ENCODE measurements at regions not wholly inside any gene's neighbourhood (a gene's known extent, or its start where the extent isn't known, plus 50 kb on each side); places are given as distances from the start of the nearest gene placed in this dataset.

- DNase-seq: no peak
Measured at GRCh38 chr4:155548173-155548572, 118.5 kb upstream of the GUCY1A1 start.

DNA sequence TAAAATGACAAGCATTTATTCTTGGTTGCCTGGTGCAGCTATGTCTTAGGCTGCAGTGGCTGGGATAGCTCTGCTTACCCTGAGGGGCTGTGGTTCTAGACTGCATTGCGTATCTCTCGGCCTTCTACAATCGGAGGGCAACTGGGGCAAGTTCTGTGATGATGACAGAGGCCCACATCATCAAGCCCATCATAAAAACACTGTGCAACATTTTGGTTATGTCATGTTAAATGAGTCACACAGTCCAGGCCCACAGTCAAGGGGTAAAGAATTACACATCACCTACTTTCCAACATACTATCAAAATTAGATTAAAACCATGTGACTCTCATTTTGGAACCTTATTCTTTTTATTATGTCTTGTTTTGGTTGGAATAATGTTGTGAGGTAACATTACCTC lies 120.2 kb upstream of the GUCY1A1 start:
- no peak for DNase-seq

DNA sequence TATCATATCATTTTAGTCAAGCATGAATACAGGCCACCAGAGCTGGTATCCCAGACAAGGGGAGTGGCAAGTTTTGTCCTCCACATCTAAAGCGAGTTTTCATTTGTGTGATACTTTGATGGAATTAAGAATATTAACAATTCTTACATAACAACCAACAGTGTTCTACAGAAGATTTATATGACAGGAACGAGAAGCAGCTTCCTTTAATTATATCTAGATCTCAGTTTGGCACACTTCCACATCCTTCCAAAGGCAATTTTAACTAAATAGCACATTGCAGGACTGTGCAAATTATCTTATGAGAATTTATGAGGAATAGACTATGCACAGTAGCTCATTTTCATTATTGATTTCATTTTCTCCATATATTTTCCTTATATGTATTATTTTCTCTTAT lies 121.2 kb upstream of the GUCY1A1 start:
- DNase-seq: no peak

DNA sequence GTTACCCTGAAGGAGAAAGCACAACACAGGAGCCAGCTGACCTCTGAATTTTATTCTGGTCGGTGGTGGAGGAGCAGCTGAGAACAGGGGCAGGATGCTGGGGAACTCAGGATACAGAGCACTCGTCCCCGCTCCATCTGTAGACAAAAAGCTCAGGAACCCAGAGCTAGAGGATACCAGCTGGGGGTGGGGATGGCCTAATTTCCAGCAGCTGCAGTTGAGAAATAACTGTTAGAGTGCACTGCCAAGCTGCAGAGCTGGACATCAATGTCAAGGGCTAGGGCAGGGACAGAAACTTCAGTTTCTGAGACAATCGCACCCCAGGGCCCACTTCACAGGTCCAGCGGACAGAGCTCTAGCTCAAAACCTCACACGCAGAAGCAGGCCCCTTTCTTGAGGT lies 122.1 kb upstream of the GUCY1A1 start:
- DNase-seq: no peak

DNA sequence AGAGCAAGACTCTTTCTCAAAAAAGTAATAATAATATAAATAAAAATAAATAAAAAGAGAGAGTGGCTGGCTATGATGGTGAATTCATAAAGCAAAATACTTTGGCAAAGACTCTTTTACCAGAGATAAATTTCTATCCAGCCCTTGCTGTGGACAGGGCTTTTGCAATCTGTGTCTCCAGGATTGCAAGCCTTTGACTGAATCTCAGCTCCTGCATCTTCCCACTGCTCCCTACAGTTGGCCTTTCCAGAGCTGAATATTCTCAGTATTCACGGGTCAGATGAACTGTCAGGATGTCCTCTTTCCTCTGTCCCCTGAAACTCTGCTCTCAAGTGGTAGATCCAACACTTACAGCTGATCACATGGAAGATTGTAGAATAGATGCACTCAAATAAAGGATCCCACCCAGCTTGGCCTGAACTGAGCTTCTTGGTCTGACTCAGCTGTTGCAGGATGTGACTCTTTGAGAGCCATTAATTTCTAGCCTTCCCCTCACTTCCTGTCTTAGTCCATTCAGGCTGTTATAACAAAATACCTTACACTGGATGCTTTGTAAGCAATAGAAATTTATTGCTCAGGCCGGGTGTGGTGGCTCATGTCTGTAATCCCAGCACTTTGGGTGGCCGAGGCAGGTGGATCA lies 123.4 kb upstream of the GUCY1A1 start:
- DNase-seq: no peak

DNA sequence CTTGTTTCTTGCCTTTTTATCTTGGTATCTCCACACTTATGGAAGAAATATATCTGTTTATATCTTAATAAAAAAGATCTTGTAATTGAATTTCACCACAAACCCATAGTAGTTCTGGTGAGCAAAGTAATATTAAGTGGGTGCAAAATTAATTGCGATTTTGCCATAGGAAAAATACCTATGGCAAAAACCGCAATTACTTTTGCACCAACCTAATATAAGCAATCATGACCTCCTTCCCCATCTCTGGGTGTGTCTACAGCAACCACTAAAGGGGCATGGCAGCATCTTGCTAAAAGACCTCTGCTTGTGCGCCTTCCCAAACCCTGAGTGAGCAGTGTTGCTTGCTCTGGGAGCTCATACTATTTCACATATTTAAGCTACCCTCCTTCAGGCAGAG lies 124.2 kb upstream of the GUCY1A1 start:
- DNase-seq: no peak

DNA sequence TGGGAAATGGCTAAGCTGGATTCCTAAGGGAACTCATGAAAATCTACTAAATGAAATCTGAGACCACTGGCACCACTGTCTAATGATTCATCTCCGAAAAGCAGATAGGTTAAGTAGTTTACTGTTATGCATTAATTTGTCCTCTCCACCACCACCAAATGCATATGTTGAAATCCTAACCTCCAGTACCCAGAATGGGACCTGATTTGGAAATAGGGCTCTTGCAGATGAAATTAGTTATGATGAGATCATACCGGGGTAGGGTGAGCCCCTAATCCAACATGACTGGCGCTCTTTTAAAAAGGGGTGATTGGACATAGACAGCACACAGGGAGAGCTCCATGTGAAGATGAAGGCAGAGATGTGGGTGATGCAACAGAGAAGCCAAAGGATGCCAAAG lies 124.9 kb upstream of the GUCY1A1 start:
- DNase-seq: no peak

GRCh38 chr4:155540698-155541097 lies 126.0 kb upstream of the GUCY1A1 start:
- no peak for DNase-seq

DNA sequence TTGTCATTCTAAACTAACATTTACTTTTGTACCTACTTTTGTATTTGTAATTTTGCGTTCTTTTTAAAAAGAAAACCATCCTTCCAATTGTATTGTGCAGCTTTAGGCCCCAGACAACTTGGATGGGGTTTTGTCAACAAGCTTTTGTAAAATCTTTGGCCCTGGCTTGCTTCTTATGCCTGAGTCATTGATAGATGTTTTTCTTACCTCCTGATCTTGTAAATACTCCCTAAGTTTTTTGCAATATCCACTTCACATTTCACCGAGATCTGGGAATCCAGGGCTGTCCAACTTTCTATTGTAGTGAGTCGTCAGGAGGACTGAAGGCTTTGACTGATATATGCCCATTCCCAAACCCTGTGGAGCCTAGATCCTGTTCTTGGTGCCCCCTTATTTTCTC lies 126.9 kb upstream of the GUCY1A1 start:
- DNase-seq: no peak

- no peak for DNase-seq
Measured at GRCh38 chr4:155535802-155536454, 130.7 kb upstream of the GUCY1A1 start.

GRCh38 chr4:155532373-155533085 lies 134.1 kb upstream of the GUCY1A1 start:
- no peak for DNase-seq

- DNase-seq: no peak
Measured at GRCh38 chr4:155530857-155531256, 135.8 kb upstream of the GUCY1A1 start.

- no peak for DNase-seq
Measured at GRCh38 chr4:155530290-155530689, 136.4 kb upstream of the GUCY1A1 start.

- DNase-seq: no peak
Measured at GRCh38 chr4:155529716-155530115, 136.9 kb upstream of the GUCY1A1 start.

- no peak for DNase-seq
Measured at GRCh38 chr4:155529272-155529671, 137.4 kb upstream of the GUCY1A1 start.

DNA sequence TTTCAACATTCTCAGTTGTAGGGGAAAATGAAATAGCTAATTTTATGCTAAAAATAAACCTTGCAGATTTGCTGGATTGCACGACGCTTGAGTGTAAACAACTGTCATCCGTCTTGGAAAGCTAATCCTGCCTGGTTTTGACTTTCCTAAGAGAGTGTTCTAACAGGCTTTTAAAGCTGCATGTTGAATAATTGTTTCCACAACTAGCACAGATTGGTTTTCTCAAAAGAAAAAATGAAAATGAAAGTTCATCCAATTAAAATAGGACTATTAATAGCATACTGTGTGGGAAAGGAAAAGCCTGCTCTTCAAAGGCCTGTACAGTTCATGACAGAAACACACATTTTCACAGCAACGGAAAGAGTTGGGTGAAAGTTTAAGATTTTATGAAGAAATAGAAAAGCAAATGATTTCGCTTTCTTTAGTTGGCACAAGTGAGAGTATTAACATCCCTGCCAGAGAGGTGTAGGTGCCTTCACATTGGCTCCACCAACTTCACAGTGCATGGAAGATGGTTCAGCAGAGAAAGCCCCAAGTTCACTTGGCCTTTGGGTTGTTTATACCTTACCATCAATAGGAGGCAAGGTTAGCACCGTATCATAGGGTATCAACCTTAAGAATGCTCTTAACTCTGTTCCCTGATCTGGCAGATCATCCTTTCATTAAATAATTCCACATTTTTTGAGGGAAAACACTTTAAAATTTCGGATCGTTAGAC lies 140.0 kb upstream of the GUCY1A1 start:
- no peak for DNase-seq

- no peak for DNase-seq
Measured at GRCh38 chr4:155524926-155525455, 141.7 kb upstream of the GUCY1A1 start.

DNA sequence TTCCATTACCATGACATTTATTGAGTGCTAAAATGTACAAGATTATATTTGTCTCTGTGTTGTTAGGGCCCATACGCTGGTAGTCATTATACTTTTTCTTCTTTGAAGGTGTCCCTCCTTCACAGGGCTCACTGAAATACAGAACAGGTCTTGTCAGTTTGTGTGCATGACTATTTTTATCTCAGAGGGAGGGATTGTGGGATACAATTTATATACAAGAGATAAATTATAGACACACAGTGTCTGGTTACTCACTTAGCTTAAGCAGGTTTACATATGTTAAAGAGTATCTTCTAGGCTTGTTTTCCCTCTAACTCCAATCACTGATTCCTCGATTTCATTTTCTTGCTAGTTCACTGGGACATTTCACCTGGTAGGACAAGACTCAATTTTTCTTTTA lies 143.3 kb upstream of the GUCY1A1 start:
- no peak for DNase-seq

DNA sequence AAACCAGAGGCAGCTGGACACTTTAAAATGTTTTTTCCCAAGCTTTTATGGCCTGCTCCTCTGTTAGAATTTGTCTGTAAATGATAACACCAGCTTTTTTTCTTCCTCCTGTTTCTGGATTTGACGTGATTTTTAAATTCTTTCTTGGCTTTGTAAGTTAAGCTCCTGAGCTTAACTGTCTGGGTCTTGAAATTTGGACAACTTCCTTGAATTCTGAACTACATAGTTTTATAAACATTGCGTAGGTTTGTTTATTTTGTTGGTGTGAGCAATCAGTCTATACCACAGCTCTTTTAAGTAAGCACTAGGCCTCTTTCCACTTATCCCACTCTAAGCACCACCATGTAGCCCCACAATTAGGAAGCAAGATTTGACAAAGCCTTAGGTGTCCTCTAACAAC lies 144.4 kb upstream of the GUCY1A1 start:
- no peak for DNase-seq

GRCh38 chr4:155521382-155521781 lies 144.6 kb upstream of the MAP9 start:
- no peak for DNase-seq

- DNase-seq: no peak
Measured at GRCh38 chr4:155515444-155516075, 138.8 kb upstream of the MAP9 start.

DNA sequence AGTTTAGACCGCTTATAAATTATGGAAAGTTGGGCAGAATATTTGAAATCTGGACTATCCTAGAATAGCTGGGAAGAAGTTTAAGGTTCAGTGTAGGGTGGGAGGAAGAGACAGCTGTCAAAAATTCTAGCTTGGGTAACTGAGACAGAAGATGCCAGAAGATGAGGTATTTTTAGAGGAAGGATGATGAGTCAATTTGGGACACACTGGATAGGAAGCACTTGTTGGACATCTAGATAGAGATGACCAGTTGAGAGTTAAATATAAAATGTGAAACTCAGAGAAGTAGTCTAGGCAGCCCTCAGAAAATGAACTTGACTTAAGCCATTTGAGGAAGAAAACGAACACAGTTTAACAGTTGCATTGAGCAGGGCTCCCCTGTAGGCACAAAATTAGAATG lies 137.9 kb upstream of the MAP9 start:
- DNase-seq: no peak

DNA sequence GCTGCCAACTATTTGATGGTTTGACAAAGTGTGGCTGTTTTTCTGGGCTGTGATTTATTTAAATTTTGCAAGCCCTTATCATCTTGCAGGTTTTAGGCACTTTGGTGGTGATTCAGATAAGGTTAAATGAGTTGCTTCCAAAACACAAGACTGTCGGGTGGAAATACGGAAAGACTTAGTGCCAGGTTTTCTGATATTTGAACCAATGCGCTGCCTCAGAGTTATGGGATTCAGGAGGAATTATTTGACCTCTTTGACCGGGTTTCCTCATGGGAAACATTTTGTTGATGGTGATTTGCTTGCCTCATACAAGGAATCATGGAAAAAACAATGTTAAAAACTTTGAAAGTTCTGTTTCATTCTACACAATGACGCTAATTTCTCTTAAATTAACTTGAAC lies 136.1 kb upstream of the MAP9 start:
- DNase-seq: no peak

All from activated T-cell treated with anti-CD3 and anti-CD28 coated beads, Interleukin-2, amount 50 U/mL, for 1 hour (primary cell).